HFFc6 (cell line): ENCODE measurements at regions not wholly inside any gene's neighbourhood (a gene's known extent, or its start where the extent isn't known, plus 50 kb on each side); places are given as distances from the start of the nearest gene placed in this dataset.
"Not testable (repeated sequence)": the region's sequence is repeated elsewhere in the genome, so short reads cannot be mapped to it uniquely, and the experiment has no call there.

Experiments used
- DNase-seq: peaks from one replicate; pipeline ENCODE4 v3.0.0-alpha.2; 2018
- H3K27ac Mint-ChIP-seq: 2 replicates; pipeline ENCODE4 v1.8.0; 2020; ENCODE audit warnings: mild to moderate bottlenecking, mixed read lengths
- H3K27me3 Mint-ChIP-seq: 2 replicates; pipeline ENCODE4 v1.8.0; 2021; ENCODE audit warnings: mild to moderate bottlenecking, moderate library complexity, mixed read lengths; ENCODE audit not compliant: insufficient read depth
- H3K36me3 Mint-ChIP-seq: 2 replicates; pipeline ENCODE4 v1.8.0; 2021; ENCODE audit warnings: low read depth, mixed read lengths
- H3K4me1 Mint-ChIP-seq: 2 replicates; pipeline ENCODE4 v1.8.0; 2020; ENCODE audit warnings: low read depth, mixed read lengths
- H3K4me3 Mint-ChIP-seq: 2 replicates; pipeline ENCODE4 v1.8.0; 2020; ENCODE audit warnings: mild to moderate bottlenecking, moderate library complexity, mixed read lengths
- H3K9me3 Mint-ChIP-seq: 2 replicates; pipeline ENCODE4 v1.8.0; 2020; ENCODE audit warnings: mild to moderate bottlenecking, mixed read lengths
- CTCF ChIP-seq: fragments of 200-600 bp; sonication (generic); IDR thresholded peaks from 2 replicates; pipeline ENCODE4 v1.5.0; 2021; ENCODE audit warnings: antibody characterized with exemption, mild to moderate bottlenecking

GRCh38 chr18:57881818-57882413, 78.8 kb upstream of the ATP8B1 start:
- Mint-ChIP-seq H3K9me3 (peaks cover 25% of the 10 kb centered on the region), H3K4me1 (peaks cover 6% of the 10 kb centered on the region), H3K27me3 (peaks cover 2% of the 10 kb centered on the region), H3K27ac (peak overlapping the region; percentile 50), H3K36me3 (peaks cover 14% of the 10 kb centered on the region), H3K4me3 (no peak overlapping the region)
- DNase-seq: peak; percentile 50
- TF ChIP-seq CTCF: peak; percentile 96

GRCh38 chr18:57879924-57880323, 76.8 kb upstream of the ATP8B1 start:
- DNase-seq, H3K4me1 Mint-ChIP-seq, H3K27me3 Mint-ChIP-seq, H3K4me3 Mint-ChIP-seq, H3K27ac Mint-ChIP-seq: not testable (repeated sequence)
- H3K36me3 Mint-ChIP-seq: peaks cover 14% of the 10 kb centered on the region
- H3K9me3 Mint-ChIP-seq: peaks cover 25% of the 10 kb centered on the region

- H3K4me3 Mint-ChIP-seq: no peak overlapping the region
- no peak for TF ChIP-seq CTCF
- H3K27ac Mint-ChIP-seq: no peak overlapping the region
- peaks cover 16% of the 10 kb centered on the region for H3K36me3 Mint-ChIP-seq
- H3K27me3 Mint-ChIP-seq: no peaks in the 10 kb centered on the region; the same call in 1 of the 2 replicates
- H3K9me3 Mint-ChIP-seq: peaks cover 19% of the 10 kb centered on the region
- H3K4me1 Mint-ChIP-seq: no peaks in the 10 kb centered on the region; the same call in 1 of the 2 replicates
- no peak for DNase-seq
Observed at GRCh38 chr18:57869221-57869620, 66.1 kb upstream of the ATP8B1 start.

GRCh38 chr18:57866355-57866754, 63.2 kb upstream of the ATP8B1 start:
- no peak for TF ChIP-seq CTCF
- Mint-ChIP-seq H3K4me3 (no peak overlapping the region), H3K36me3 (no peaks in the 10 kb centered on the region), H3K27me3 (no peaks in the 10 kb centered on the region; the same call in 1 of the 2 replicates), H3K9me3 (peaks cover under 1% of the 10 kb centered on the region; the same call in 1 of the 2 replicates), H3K27ac (no peak overlapping the region), H3K4me1 (peaks cover 11% of the 10 kb centered on the region)
- no peak for DNase-seq

DNA sequence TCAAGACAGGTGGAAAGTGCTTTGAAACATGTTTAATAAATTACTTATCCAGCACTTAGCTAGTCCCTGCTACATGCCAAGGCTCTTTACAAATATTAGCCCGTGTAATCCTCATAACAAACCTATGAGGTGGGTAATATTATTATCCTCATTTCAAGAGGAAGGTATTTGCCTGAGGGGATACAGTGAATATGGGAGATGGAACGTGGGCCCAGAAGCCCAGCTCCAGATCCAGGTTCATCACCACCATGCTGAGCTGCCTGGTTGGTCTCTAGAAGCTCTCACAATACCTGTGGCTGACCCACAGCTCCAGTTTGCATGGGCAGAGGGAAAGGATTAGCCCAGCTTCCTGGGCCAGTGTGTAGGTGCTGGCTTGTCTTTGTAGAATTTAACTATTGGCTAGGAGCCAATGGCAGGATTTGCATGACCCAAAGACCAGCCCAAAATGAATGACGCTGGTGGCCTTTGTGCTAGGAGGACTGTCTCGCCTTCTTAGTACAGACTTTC, 61.6 kb upstream of the ATP8B1 start:
- no peak for DNase-seq
- no peaks in the 10 kb centered on the region for H3K9me3 Mint-ChIP-seq
- no peaks in the 10 kb centered on the region; the same call in 1 of the 2 replicates for H3K27me3 Mint-ChIP-seq
- peaks cover 11% of the 10 kb centered on the region for H3K4me1 Mint-ChIP-seq
- no peak overlapping the region for H3K4me3 Mint-ChIP-seq
- no peaks in the 10 kb centered on the region for H3K36me3 Mint-ChIP-seq
- no peak for TF ChIP-seq CTCF
- H3K27ac Mint-ChIP-seq: no peak overlapping the region

- no peaks in the 10 kb centered on the region for H3K9me3 Mint-ChIP-seq
- no peaks in the 10 kb centered on the region for H3K36me3 Mint-ChIP-seq
- H3K27ac Mint-ChIP-seq: no peak overlapping the region
- peaks cover 11% of the 10 kb centered on the region for H3K4me1 Mint-ChIP-seq
- no peak for DNase-seq
- no peak overlapping the region for H3K4me3 Mint-ChIP-seq
- no peak for TF ChIP-seq CTCF
- H3K27me3 Mint-ChIP-seq: no peaks in the 10 kb centered on the region; the same call in 1 of the 2 replicates
Observed at GRCh38 chr18:57863706-57864105, 60.6 kb upstream of the ATP8B1 start.
